HEK293 (cell line): ENCODE measurements at regions not wholly inside any gene's neighbourhood (a gene's known extent, or its start where the extent isn't known, plus 50 kb on each side); places are given as distances from the start of the nearest gene placed in this dataset.

Source experiments
- BCL11A ChIP-seq: fragments of 450-650 bp; formaldehyde crosslinking; IDR thresholded peaks from 2 replicates; pipeline ENCODE4 v1.5.1; 2016; ENCODE audit warnings: low read depth, missing biosample characterization, missing genetic modification characterization
- CTCF ChIP-seq: fragments of 450-650 bp; formaldehyde crosslinking; IDR thresholded peaks from 2 replicates; pipeline ENCODE4 v1.5.1; 2016; ENCODE audit warnings: missing biosample characterization, missing genetic modification characterization
- PRDM6 ChIP-seq: fragments of 450-650 bp; formaldehyde crosslinking; IDR thresholded peaks from 2 replicates; pipeline ENCODE4 v1.5.1; 2017; ENCODE audit warnings: missing biosample characterization, missing genetic modification characterization
- SP2 ChIP-seq: fragments of 450-650 bp; formaldehyde crosslinking; IDR thresholded peaks from 2 replicates; pipeline ENCODE4 v1.5.1; 2016; ENCODE audit warnings: missing biosample characterization, missing genetic modification characterization
- TCF7L2 ChIP-seq: IDR thresholded peaks from 2 replicates; pipeline ENCODE4 v1.6.1; 2011; ENCODE audit warnings: low read depth, mild to moderate bottlenecking, inconsistent platforms, low read length, moderate library complexity, borderline replicate concordance
- ZBTB44 ChIP-seq: fragments of 450-650 bp; IDR thresholded peaks from 2 replicates; pipeline ENCODE4 v1.5.1; 2018; ENCODE audit warnings: missing biosample characterization, mild to moderate bottlenecking, missing genetic modification characterization
- ZFP3 ChIP-seq: fragments of 450-650 bp; formaldehyde crosslinking; IDR thresholded peaks from 2 replicates; pipeline ENCODE4 v1.5.1; 2016; ENCODE audit warnings: low read depth, missing biosample characterization, missing genetic modification characterization
- ZNF140 ChIP-seq: fragments of 450-650 bp; formaldehyde crosslinking; IDR thresholded peaks from 2 replicates; pipeline ENCODE4 v1.5.1; 2016; ENCODE audit warnings: missing biosample characterization, missing genetic modification characterization
- ZNF174 ChIP-seq: fragments of 450-650 bp; formaldehyde crosslinking; IDR thresholded peaks from 2 replicates; pipeline ENCODE4 v1.5.0; 2017; ENCODE audit warnings: missing biosample characterization, mild to moderate bottlenecking, missing genetic modification characterization
- ZNF175 ChIP-seq: fragments of 450-650 bp; formaldehyde crosslinking; IDR thresholded peaks from 2 replicates; pipeline ENCODE4 v1.5.1; 2016; ENCODE audit warnings: missing biosample characterization, missing genetic modification characterization
- ZNF596 ChIP-seq: fragments of 450-650 bp; IDR thresholded peaks from 2 replicates; pipeline ENCODE4 v1.5.0; 2018; ENCODE audit warnings: missing biosample characterization, mild to moderate bottlenecking, missing genetic modification characterization, moderate library complexity
- ZNF621 ChIP-seq: fragments of 450-650 bp; formaldehyde crosslinking; IDR thresholded peaks from 2 replicates; pipeline ENCODE4 v1.5.1; 2017; ENCODE audit warnings: missing biosample characterization, missing genetic modification characterization
- ZNF776 ChIP-seq: fragments of 450-650 bp; formaldehyde crosslinking; IDR thresholded peaks from 2 replicates; pipeline ENCODE4 v1.5.0; 2017; ENCODE audit warnings: missing biosample characterization, missing genetic modification characterization, borderline replicate concordance

GRCh38 chr2:137862651-137863050 is 101.6 kb upstream of the HNMT start:
- TF ChIP-seq BCL11A (tag by site-specific recombination) = no peak
- no peak for TF ChIP-seq CTCF (tag by site-specific recombination)
- TF ChIP-seq ZNF175 (tag by site-specific recombination) = no peak
- no peak for TF ChIP-seq ZNF596
- TF ChIP-seq ZNF776 (tag by site-specific recombination) = no peak
- TF ChIP-seq ZBTB44 (tag by site-specific recombination) = no peak
- no peak for TF ChIP-seq PRDM6 (tag by site-specific recombination)
- TF ChIP-seq ZNF174 (tag by site-specific recombination) = no peak
- TF ChIP-seq TCF7L2 = no peak
- TF ChIP-seq ZFP3 (tag by site-specific recombination) = no peak
- TF ChIP-seq ZNF140 (tag by site-specific recombination) = no peak
- TF ChIP-seq ZNF621 (tag by site-specific recombination) = no peak
- no peak for TF ChIP-seq SP2
